KOPT-K1 (cell line): ENCODE measurements at regions not wholly inside any gene's neighbourhood (a gene's known extent, or its start where the extent isn't known, plus 50 kb on each side); places are given as distances from the start of the nearest gene placed in this dataset.
"Not testable (repeated sequence)": the region's sequence is repeated elsewhere in the genome, so short reads cannot be mapped to it uniquely, and the experiment has no call there.

Source experiments
- H3K27ac ChIP-seq: fragments of 200-600 bp; sonication (generic); 2 replicates; pipeline ENCODE4 v1.5.1; 2016; ENCODE audit warnings: antibody characterized with exemption, mild to moderate bottlenecking, low read depth, low read length; ENCODE audit not compliant: poor library complexity, severe bottlenecking
- H3K36me3 ChIP-seq: fragments of 200-600 bp; sonication (generic); 2 replicates; pipeline ENCODE4 v1.5.1; 2017; ENCODE audit warnings: antibody characterized with exemption, mild to moderate bottlenecking, low read length, moderate library complexity; ENCODE audit not compliant: insufficient read depth
- H3K9me3 ChIP-seq: fragments of 200-600 bp; sonication (generic); 2 replicates; pipeline ENCODE4 v1.5.1; 2017; ENCODE audit warnings: antibody characterized with exemption, low read length, mild to moderate bottlenecking; ENCODE audit not compliant: insufficient read depth, poor library complexity, severe bottlenecking

DNA sequence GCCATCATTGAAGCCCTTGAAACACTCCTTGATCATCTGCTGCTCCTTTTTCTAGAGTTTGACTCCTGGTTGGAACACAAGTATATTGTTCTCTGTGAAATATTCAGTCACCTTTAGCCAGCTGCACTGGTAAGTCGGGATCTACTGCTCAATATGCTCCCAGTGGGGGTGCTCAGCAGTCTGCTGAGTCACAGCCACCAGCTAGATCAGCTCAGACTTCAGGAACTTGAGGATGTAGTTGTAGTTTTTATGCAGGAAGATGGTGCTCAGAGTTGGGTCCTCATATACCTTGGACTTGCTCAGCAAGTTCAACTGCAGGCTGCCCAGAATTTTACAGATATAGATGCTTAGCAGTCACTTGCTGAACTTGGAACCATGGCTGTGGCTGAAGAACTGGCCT is 202.5 kb upstream of the RPL34 start:
- peaks cover 8% of the 10 kb centered on the region for H3K9me3 ChIP-seq
- no peak overlapping the region for H3K27ac ChIP-seq
- no peaks in the 10 kb centered on the region for H3K36me3 ChIP-seq

DNA sequence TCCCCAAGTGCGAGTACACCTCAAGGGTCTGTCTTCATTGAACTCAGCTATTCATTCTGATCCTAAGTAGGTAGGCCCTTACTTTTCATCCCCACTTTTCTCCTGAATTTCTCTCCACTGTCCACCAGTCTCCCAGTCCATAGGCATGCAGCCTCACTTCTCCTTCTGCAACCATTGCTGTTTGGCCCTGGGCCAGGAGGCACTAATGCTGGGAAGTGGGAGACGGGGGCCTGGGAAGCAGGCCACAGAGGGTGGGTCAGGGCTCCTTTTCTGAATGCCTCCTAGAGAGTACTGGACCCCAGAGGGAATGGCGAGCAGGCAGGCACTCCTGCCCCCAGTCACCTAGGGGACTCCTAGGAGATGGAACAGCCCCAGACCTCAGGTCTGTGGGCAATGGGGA is 203.5 kb upstream of the RPL34 start:
- H3K36me3 ChIP-seq: no peaks in the 10 kb centered on the region
- H3K27ac ChIP-seq: no peak overlapping the region
- H3K9me3 ChIP-seq: no peaks in the 10 kb centered on the region

DNA sequence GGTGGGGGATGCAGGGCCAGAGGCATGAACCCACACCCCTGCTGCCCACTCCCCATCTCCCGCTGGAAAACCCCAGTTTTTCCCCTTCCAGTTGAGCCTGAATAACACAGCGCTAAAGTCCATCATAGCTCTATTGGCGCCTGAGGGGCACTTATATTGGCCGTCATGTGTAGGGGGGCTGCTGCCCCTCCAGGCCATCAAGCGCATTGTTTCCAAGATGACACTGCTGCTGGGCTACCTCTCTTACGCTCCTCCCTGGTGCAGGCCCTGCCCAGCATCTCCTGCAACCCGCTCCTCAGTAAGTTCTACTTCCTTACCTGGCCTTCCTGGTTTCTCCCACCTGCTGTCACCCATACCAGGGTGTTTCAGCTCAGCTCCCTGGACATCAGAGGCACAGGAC is 205.0 kb upstream of the RPL34 start:
- H3K9me3 ChIP-seq: no peaks in the 10 kb centered on the region
- no peaks in the 10 kb centered on the region for H3K36me3 ChIP-seq
- H3K27ac ChIP-seq: no peak overlapping the region

DNA sequence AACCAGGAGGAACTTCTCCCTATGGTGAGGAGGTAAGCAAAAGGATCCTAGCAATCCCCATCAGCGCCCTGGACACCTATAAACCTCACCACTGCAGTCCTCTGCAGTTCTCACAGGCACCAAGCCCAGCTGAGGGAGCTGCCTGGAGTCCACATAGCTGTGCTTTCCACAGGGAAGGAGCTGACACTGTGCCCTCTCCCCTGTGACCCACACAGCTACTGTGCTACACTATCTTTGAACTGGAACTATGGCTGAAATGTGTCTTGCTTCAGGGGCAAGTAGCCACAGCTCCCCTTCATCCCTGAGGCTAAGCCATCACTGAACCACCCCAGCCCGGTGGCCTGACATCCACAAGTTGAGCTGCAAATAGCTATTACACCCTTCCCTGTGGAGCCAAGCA is 208.5 kb upstream of the RPL34 start:
- H3K27ac ChIP-seq: peak overlapping the region; percentile 36
- peaks cover 15% of the 10 kb centered on the region for H3K9me3 ChIP-seq
- H3K36me3 ChIP-seq: no peaks in the 10 kb centered on the region

DNA sequence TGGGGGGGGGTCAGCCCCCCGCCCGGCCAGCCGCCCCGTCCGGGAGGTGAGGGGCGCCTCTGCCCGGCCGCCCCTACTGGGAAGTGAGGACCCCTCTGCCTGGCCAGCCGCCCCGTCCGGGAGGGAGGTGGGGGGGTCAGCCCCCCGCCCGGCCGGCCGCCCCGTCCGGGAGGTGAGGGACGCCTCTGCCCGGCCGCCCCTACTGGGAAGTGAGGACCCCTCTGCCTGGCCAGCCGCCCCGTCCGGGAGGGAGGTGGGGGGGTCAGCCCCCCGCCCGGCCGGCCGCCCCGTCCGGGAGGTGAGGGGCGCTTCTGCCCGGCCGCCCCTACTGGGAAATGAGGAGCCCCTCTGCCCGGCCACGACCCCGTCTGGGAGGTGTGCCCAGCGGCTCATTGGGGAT is 210.7 kb upstream of the RPL34 start:
- H3K36me3 ChIP-seq, H3K27ac ChIP-seq: not testable (repeated sequence)
- peaks cover 36% of the 10 kb centered on the region for H3K9me3 ChIP-seq

DNA sequence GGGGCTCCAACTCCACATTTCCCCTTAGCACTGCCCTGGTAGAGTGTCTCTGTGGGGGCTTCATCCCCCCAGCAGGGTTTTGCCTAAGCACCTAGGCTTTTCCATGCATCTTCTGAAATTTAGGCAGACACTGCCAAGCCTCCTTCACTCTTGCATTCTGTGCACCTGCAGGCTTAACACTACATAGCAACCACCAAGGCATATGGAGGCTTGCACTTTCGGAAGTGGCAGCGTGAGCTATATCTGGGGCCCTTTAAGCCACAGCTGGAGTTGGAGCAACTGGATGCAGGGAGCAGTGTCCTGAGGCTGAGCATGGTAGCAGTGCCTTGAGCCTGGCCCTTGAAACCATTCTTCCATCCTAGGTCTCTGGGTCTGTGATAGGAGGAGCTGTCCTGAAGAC is 214.8 kb upstream of the RPL34 start:
- Histone ChIP-seq H3K9me3 (peaks cover 46% of the 10 kb centered on the region), H3K36me3 (no peaks in the 10 kb centered on the region), H3K27ac (no peak overlapping the region)

DNA sequence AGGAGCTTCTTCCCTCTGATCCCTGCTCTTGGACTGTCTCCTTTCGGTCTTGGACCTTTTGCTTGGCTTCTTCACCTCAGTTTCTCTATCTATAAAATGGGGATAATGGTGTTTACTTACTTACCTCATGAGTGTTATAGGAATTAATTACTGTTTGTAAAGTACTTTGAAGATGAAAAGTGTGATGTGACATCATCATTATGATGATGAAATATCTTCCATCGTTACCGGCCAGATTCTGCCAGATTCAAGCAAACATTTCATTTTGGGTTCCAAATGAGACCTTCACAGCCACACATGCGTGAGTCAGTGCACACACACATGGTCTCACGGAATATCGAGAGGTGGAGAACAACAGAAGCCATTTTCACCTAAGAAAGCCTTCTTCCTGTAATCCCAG is 220.1 kb upstream of the RPL34 start:
- no peak overlapping the region for H3K27ac ChIP-seq
- H3K36me3 ChIP-seq: no peaks in the 10 kb centered on the region
- H3K9me3 ChIP-seq: peaks cover 16% of the 10 kb centered on the region

DNA sequence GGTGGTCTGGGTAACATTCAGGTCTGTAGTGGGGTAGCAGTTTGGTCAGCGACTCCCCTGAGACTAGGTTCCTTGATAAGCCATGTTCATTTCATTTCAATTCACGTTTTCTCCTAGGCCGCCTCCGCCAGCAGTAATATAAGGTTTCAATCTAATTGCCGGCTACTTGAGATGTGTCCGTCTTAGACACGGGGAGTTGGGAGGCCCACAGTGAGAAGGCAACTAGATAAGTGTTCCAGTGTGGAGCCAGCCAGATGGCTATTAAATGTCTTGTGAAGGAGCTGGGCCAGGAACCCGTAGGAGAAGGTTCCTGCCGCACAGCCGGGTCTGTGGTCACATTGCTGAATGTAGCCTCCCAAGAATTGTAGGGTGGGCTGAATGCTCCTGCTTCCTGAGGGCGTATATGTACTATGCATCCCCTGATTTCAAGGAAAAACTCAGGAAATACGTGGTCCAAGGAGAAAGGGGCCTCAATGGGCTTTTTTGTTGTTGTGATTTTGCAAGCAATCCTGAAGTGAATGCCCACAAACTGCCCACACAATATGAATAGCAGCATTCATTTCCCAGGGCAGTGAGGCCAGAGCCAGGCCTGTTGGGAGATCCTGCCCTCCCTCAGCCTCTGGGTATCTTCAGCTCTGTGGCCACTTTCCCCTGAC is 220.6 kb upstream of the RPL34 start:
- Histone ChIP-seq H3K36me3 (no peaks in the 10 kb centered on the region), H3K9me3 (peaks cover 10% of the 10 kb centered on the region), H3K27ac (peak overlapping the region; percentile 73)

DNA sequence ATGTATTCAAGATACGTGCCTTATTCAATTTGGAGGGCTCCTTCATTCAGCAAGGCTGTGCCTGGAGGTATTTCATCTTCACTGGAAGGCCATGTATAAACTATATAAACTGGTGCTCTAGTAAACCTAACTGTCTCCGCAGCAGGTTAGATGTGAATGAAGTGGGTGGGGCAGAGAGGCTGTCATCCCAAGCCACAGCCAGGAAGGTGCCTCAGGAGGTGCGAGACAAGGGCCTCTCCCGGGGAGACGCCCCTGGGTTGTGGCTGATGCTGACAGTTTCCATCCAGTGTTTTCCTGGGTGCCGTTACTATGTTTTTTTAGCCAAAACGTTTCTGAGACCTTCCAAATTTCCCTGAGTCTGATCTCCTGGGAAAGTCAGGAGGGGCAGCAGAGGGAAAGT is 221.5 kb upstream of the RPL34 start:
- Histone ChIP-seq H3K36me3 (no peaks in the 10 kb centered on the region), H3K9me3 (peaks cover 1% of the 10 kb centered on the region), H3K27ac (peak overlapping the region; percentile 73)

DNA sequence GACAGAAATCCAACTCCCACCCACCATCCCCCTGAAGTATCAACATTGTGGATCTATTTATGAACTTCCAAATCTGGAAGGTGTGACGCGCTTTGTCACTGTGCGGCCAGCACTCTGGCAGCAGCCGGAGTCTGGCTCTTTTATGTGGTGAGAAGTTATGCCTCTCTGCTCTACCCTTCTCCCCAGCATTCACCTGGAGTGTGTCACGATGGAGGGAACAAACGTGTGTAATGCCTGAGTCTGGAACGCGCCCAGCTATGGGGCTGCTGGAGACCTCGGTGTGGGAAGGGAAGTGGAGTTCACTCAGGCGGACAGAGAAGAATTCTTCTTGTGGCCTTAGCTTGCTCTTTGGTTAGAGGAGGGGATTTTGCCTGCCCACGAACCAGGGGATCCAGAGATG is 222.1 kb upstream of the RPL34 start:
- Histone ChIP-seq H3K36me3 (no peaks in the 10 kb centered on the region), H3K27ac (peak overlapping the region; percentile 73), H3K9me3 (no peaks in the 10 kb centered on the region)

DNA sequence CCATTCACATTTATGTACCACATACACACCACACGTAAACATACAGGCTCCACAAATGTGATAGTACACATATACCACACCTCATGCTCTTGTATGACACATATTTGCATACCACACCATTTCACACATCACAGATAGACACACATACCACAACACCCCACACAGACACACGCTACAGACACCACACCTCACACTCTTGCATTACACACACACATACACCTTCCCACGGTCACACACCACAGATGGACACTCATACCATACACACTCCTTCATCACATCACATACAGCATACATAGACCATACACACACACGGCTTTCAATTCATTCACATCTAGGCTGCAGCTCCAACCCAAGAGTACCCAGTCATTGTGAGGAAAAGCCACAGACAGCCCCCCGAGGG is 222.5 kb upstream of the RPL34 start:
- H3K36me3 ChIP-seq: no peaks in the 10 kb centered on the region
- peak overlapping the region; percentile 73 for H3K27ac ChIP-seq
- no peaks in the 10 kb centered on the region for H3K9me3 ChIP-seq

DNA sequence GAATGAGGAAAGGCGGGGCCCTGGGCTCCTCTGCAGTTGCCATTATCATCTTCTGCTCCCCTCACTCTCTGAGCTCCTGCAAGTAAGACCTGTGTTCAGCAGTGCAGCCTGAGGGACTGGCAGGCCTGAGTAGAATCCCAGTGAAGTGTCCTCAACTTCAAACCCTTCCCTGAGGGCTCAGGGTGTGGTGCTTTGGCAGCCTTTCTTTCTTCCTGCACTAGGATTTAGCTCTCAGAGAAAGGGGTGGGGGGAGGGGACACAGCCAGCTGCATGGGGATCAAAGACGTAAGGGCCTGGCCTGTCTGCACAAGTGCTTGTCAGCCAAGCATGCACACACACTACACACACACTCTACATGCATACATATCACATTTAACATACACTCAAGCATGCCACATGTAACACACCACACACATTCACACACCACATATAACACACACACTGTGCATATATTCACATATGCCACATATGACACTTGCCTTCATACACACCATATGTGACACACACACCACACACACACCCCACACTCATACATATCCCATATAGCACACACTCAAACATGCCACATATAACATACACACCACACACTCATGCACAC is 223.4 kb upstream of the RPL34 start:
- Histone ChIP-seq H3K9me3 (no peaks in the 10 kb centered on the region), H3K36me3 (no peaks in the 10 kb centered on the region), H3K27ac (peak overlapping the region; percentile 73)

DNA sequence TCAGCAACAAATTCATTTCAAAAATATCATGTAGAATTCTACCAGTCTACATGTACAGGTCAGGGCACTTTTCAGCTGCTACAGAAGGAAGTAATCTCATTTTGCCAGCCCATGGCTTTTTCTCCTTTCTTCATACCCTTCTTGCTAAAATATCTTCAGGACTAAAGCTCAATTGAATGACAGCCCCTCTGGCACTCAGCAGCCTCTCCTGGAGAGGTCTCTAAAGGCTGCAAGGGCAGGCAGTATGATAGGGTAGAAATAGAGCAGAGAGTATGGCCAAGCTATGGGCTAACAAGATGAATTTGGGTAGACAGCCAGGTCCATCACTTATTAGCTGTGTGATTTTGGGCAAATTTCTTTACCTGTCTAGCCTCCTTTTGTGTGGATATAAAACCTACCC is 224.6 kb upstream of the RPL34 start:
- Histone ChIP-seq H3K36me3 (no peaks in the 10 kb centered on the region), H3K9me3 (no peaks in the 10 kb centered on the region), H3K27ac (peak overlapping the region; percentile 73)

DNA sequence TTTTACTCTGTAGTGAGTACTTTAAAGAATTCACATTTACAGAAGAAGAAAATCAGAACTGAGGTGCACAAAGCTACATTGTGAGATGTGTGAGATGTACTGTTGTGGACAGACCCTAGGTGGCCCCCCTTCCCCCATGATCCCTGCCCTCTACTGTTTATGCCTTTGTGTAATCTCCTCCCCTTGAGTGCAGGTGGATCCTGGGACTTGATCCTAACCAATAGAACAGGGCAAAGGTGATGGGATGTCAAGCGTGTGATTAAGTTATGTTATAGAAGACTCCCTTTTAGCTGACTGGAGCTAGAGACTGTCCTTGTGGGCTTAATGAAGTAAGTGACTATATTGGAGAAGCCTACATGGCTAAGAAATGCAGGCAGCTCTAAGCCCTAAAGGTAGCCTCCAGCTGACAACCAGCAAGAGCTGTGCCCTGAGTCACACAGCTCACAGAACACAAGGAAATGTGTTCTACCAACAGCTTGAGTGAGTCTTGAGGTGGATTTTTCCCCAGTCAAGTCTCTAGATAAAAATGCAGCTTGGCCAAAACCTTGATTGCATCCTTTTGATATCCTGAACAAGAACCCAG is 225.2 kb upstream of the LEF1 start:
- H3K9me3 ChIP-seq: no peaks in the 10 kb centered on the region
- peak overlapping the region; percentile 73 for H3K27ac ChIP-seq
- H3K36me3 ChIP-seq: no peaks in the 10 kb centered on the region

DNA sequence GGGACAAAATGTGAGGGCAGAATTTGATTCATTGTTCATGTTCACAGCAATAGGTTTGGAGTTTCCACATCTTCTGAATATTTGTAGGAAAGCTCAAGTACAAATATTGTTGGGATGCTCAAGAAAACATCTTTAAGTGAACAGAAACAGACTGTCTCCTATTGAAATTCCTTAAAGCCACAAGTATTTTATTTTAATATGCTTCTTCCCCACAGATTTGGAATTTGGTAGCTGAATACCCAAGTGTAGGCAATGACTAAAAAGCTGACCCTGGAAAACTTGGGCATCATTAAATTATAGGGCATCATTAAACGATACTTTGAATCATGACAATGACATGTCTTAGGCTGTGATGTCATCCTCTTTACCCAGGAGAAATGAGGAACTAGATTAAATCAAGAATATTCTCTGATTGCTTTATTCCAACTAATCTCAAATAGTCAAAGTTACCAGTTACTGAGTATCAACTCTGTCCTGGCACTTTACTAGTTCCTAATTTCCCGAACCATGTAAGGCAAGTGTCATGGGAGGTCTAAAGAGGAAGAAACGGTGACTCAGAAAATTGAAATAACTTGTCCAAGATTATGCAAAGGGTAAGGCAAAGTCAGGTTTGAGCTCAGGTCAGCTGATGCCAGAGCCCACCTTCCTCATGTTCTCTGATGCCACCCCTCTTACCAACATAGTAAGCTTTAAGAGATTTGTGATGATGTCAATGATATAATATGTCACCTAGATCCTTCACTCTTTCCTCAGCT is 223.1 kb upstream of the LEF1 start:
- Histone ChIP-seq H3K9me3 (no peaks in the 10 kb centered on the region), H3K36me3 (no peaks in the 10 kb centered on the region), H3K27ac (peak overlapping the region; percentile 35)
